Medulla oblongata (tissue), 1 donor: ENCODE measurements at regions not wholly inside any gene's neighbourhood (a gene's known extent, or its start where the extent isn't known, plus 50 kb on each side); places are given as distances from the start of the nearest gene placed in this dataset.

Experiments used
- DNase-seq: peaks from one replicate; pipeline ENCODE4 v3.0.0-alpha.2; 2015; ENCODE audit errors: extremely low spot score

DNA sequence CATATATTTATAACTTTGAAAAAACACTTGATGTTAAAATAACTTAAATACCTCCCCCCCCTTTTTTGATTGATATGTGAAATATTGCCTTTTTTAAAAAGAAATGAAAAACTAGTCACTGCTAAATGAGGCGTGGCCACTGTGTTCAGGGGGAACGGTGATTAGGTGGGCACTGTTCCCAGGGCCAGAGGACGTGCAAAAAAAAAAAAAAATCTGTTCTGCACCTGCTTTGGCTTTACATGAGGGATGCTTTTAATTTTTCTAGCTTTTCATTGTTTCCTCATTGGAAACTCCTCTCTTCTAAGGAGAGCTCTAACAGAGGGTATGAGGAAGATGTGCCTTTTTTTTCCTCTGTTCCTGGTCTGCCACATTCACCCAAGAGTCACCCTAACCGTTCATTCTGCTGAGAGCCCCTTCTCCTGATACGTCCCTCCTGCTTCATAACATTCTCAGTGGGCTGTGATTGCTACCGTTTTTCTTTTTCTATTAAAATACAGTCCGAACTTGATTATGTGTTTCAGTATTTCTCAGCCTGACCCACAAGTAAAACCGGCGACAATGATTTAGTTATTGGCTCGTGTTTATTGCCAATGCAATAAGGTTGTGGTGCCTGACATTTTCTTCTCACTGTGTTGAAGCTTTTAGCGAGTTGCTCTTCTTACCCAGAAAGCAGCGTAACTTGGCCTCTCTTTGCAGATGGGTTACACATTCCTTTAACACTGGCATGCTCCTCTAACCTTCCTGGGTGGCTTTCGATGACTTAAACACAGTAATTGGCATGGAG, 64.8 kb upstream of the ZNF536 start:
- no peak for DNase-seq

DNA sequence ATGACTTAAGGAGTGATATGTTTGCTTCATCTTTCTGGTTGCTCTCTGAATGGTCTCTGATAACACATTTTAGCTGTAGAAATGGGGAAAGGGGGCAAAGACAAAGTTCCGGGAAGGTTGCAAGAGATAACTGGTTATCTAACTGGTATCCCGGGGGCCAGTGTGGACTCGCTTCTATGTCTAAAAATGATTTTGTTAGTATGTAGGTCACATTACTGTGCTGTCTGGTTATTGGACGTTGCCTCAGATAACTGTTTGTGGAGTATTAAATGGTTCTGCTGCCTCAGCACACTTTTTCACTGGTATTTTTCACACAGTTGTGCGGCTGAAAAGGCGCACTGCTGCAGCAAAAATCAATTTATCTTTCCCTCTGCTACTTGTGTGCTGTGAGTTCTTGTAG, 63.0 kb upstream of the ZNF536 start:
- DNase-seq, result no peak

DNA sequence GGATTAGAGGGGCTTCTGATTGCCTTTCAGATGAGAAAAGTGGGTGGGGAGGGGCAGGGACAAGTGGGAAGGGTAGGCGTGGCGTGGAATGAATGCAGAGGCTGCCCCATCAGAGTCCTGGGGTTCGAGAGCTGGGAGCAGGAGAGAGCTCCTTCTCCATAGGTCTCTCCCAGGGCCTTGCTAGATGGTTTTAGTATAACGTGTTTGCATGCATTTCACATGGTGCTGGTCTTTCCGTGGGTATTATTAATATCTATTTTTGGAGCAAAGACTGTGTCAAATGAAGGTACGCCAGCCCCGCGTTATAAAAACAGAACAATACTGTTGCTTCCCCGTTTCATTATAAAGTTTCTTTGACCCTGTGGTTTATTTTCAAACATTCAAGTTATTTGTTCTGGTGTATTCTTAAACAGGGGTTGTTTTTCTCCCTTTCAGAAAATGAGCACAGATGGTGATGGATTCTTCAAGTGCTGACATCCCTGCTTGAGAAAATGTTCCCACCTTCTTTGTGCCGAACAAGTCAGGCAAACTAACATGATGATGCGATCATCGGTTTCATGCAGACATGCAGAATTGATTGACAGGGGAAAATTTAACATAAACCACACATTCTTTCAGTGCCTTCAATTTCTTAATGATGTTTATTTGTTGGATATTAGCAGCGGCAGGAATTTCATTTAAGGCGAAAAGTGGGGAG, 62.1 kb upstream of the ZNF536 start:
- DNase-seq, result no peak

DNA sequence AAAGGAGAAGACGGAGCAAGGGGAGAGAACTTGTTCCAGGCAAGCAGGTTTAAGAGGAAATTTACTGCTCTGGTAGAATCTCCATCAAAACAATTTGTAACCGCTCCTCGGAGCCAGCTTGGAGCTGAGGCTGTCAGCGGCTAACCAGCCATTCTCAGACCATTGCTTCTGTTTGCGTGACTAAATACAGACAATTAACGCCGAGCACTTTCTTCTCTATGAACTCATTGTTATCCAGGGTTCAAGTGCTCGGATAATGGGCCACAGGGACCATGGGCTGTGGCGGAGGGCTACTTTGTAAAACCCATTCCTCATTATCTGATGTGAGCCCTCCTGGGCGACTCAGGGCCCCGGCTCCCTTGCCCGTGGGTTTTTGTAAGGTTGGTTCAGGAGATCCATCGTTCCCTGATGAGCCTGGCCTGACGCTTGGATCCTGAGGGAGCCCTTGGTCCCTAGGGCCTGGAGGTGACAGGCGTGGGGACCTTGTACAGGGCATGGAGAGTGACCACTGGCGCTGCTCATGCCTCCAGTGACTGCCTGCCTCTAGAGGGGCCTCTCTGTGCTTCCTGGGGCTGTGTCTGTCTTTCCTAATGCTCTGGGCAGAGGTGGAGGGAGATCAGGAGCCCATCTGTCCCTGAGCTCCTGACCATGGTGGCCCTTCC, 61.5 kb upstream of the ZNF536 start:
- no peak for DNase-seq

DNA sequence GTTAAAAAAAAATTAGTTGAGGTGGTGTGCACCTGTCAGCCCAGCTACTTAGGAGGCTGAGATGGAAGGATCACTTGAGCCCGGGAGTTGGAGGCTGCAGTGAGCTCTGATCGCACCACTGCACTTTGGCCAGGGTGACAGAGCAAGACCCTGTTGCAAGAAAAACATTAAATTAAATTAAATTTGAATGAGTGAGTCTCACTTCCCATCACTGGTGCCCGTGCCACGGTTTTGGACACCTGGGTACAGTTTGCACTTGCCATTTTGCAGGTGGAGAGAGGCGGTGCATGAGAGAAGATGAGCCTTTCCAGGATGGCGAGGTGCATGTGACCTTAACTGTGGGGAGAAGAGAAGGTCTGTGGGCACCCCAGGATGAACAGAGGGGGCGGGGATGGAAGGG, 60.3 kb upstream of the ZNF536 start:
- no peak for DNase-seq

DNA sequence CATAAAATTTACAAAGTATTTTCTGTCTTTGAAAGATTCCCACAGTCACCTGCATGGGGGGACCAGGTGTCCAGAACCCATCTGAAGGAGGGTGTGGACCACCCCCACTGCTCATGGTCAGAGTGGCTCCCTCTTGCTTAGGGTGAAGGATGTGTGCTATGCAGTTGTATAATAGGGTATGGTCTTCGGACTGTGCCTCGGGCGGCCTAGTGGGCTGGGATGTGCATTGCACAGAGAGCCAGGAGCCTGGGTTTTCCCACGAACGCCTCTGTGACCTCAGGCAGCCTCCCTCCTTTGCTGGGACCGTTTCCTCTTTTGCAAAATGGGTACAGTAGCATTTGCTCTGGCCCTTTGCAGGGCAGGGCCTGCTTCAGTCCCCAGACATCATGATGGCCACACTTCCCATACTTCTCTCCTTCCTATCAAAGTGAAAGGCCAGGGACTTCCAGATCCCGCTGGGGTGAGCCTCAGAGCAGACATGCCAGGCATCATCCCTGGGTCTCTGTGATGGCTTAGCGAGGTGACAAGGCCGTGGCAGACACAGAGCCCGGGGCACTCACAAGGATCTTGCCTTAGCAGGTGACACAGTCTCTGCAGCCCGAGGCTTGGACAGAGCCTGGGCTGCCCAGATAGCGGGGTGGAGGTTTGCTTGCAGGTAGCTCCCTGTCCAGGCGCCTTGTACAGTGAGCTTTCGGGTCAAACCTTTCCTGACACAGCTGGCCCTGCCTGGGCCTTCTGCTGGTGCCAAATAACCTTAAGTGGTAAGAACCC, 59.4 kb upstream of the ZNF536 start:
- DNase-seq, result no peak

DNA sequence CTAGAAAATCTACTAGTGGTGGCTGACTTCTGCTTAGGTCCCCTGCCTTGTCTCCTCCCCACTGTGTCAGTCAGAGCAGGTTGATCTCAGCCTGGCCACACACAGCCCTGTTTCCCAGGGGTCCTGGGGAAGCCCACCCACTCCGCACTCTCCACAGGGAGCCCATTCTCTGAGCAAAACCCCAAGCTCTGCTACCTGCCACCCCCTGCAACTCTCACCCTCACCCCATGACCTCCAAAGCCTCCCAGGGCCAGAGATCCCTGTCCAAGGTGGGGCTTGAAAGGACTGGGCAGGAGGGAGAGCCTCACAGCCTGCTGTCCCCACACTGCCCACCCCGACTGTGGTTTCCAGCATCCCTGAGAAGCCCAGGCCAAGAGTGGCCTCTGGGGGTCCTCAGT, 58.8 kb upstream of the ZNF536 start:
- DNase-seq, result no peak

DNA sequence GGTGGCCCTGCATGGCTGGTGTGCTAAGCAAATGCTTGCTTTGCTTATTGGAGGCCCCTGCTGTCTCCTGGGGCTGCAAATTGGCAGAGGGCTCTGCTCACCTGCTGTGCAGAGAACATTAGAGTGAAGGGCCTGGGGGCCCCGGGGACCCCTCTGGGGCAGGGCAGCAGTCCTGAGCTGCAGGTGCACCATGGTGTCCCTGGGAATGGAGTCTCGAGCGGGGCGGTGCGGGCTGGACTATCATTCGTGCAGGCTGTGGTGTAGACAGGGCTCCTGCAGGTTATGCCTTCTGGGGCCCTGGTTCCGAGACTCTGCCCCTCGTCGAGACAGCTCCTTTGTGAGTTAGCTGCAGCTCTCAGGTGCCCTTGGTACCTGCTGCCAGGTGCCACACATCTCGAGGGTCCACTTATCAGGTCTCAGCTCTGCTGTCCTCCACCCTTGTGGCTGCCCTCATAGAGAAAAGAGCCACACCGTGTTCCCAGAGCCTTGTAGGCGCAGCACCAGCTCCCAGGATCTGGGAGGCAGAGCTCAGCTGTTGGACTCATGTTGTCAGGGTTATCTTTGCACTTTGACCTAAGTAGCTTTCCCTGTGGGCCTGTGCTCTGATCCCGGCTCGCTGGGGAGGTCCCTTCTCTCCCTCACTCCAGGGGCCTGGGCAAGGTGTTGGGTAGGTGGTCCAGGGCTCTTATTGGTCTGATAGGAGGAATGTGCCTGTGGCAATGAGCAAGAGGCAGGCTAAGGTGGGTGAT, 58.0 kb upstream of the ZNF536 start:
- DNase-seq, result no peak

DNA sequence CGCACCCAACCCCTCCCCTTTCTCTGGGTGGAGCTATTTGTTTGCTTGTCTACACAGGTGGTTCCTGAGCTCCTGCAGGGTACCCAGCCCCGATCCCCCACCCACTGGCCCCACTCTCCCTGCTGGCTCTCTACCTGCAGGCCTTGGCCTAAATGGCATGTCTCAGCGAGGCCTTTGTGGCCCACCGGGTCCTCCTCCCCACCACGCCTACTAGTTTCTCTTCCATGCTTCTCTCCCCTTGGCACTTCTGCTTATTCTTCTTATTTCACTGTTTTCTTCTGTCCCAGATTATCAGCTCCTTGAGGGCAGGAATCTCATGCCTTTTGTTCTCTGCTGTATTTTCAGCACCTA, 57.4 kb upstream of the ZNF536 start:
- no peak for DNase-seq

DNA sequence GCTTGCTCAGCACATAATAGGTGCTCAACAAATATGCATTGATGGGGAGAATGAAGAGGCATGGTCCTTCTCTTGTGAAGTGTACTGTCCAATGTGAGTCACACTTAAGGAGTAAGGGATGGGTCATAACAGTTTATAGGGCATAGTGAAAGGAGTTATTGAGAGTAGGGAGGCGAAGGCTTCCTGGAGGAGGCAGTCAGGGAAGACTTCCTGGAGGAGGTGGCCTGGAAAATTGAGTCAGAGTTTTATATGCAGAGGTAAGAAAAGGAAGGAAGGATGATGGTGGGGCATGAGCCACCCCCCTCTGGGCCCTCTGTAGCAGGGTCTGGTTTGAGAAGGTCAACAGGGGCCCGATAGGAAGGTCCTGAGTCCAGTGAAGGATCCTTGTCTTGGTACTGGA, 57.0 kb upstream of the ZNF536 start:
- DNase-seq, result no peak

DNA sequence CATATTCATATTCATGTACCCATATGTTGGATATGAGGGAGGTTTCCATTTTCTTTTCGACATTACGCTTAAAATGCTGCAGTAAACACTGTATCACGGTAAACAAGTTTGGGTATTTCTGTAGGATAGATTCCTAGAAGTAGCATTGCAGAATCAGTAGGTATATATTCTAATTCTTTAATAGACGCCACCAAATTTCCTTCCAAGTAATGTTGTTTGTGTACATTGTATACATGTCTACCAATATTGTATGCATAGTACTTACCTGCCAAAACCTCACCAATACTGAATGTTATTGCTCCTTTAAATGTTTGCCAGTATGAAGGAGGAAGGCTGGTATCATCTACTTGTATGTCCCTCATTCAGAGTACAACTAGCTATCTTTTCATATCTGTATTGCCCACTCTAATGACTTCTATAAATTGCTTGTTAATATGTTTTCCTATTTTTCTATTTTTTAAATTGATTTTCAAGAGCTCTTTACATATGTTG, 56.1 kb upstream of the ZNF536 start:
- no peak for DNase-seq

DNA sequence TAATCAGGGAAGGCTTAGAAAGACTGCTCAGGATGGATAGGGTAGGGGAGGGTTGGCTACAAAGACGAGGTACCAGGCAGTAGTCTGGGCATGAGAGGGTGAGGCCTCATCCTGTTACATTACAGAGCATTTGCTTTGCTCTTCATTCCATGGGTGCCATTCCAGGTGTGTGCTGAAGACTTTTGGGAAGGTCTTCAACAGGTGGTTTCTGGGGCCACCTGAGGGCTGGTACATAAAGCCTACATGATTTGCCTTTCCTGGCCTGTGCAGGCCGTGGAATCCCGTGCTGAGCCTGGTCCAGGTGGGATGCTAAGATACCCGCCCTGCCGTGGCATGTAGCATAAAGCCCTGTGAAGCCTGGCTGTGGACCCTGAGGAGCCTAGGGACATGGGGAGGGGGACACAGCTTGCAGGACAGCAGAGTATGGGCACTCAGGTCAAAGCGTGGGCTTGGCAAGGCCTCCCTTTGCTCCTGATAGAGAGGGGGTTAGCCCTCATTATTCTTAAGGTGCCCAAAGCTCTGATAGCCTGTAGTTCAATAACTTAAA, 55.6 kb upstream of the ZNF536 start:
- no peak for DNase-seq

DNA sequence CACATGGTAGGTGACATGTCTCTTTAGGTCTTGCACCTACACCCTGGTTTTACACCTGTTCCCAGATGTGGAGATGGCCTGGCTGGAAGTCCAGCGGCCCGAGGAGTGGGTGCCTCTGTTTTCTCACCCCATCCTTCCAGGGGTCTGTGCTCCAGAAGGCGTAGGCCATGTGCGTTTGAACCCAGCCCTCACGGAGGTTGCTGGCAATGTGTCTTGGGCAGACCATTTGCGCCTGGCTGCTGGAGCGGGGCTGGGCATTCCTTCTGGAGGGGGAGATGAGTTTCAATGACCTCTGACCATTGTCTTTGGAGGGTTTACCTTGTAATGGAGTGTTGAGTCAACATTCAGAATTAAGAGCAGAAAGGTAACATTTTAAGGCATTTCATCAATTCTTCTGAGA, 54.8 kb upstream of the ZNF536 start:
- DNase-seq, result no peak

DNA sequence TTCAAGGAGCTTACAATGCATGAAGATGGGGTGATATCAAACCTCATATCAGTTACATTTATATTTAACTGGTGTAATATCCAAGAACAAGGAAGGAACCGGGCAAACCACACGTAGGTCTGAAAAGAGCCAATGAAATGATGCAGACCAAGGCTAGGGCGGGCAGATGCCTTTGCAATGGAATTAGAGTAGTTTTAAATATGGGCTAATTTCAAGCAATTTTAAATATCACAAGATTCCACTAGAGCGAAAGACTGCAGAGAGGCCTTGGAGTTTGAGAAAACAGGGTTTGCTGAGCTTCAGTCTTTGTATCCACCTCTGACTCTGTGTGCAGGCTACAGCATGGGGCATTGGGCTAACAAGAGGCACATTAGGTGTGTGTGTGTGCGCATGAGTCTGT, 53.9 kb upstream of the ZNF536 start:
- no peak for DNase-seq

DNA sequence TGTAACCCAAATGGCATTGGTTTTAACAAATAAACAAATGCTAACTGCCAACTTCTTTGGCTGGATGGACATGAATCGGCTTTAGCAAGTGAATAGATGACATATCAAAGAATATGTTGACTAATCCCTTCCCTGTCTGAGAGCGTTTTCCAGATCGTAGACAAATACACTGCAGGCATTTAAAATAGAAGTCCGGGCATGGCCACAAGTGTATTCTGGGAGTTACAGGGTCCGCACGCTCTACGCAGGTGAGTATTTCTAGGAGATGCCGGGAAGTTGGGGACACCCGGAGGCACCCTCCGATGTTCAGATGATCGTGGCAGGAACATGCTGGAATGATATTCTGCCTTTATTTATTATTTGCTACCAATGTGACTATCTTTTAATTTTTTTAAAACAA, 53.2 kb upstream of the ZNF536 start:
- DNase-seq, result no peak

DNA sequence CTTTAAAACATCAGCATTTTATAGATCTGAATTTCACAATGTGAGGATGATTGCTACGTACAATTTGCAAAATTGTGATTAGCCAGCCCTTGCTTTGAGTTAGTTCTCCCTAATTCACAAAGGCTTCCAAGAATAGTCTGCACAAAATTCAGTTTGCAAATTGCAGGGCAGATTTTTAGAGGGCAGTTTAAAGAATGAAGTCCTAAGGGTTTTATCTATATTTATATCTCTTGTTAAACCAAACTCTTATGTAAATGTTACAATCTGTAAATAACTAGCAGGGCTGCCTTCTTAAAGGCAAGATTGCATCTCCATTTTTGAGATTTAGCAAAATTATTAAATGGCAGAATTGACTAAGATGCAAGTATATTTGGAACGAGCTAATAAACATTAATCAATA, 52.8 kb upstream of the ZNF536 start:
- DNase-seq, result no peak

DNA sequence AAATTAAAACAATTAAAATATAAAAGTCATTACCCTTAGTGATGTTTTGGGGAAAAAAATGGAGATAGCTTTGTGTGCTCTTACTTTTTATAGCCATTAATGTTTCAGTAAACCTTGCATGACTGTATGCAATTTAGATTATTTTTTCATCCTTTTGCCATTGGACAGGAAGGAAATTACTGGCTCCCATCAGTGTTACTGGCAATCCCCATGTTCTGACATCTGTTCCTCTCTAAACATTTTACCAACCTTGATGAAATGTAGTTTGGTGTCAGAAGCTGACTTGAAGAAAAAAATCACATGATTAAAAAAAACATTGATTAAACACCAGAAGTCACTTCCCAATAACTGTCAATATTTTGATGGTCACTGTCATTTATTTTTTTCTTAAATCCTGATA, 52.3 kb upstream of the ZNF536 start:
- DNase-seq, result no peak

DNA sequence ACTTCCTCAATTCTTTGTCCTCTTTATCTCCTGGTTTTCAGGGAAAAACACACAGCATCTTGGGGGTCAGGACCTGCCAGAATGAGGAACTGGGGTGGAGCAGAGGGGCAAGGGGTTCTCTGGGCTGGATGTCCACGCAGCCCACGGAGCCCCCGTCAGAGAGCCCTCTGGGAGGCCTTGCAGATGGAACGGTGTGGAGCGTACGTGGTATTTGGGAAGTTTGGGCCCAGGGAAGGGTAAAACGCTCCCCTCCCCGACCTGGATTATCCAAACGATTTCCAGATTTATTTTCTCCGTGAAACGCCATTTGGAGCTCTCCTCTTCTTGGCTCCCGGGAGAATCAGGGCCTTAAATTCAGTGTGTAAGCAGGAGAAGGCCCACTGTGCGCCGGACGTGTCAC, 51.7 kb upstream of the ZNF536 start:
- no peak for DNase-seq

DNA sequence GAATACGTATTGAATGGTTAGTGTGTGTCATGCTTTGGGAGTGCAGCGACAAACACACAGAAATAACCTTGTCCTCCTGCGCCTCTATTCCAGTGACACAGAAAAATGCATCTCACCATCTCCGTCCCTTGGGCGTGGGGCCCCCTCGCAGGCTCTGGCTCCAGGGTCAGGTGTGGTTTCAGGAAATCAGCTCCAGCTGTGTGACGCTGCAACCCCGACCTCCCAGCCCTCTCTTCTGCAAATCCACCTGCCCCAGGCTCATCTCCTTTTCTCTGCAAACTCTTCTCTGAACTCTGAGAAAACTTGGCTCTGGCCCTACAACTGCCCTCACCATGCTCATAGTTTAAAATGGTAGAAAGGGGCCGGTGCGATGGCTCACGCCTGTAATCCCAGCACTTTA, 51.3 kb upstream of the ZNF536 start:
- DNase-seq, result no peak
